ENCODE measurements at regions not wholly inside any gene's neighbourhood (a gene's known extent, or its start where the extent isn't known, plus 50 kb on each side); places are given as distances from the start of the nearest gene placed in this dataset.

DNA sequence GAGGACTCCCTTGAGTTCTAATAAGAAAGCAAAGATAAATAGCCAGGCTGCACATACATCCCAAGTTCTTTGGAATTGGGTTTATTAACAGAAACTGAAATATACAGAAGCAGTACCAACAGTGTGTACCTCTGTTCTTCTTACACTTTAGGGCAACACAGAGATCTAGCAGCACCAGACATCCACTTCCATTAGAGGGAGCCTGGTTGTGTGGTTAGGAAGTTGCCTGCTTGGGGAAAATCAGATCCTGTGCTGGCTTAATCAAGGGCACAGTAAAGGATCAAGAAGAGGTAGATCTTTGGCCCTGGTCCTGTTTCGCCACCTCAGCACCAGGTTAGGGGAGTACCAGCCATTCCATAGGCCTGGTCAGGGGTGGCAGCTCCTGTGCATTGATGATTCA lies 231.1 kb upstream of the ARHGAP24 start:
- no peak overlapping the region for H3K9ac ChIP-seq (ENCODE audit: extremely low read depth, insufficient read length, low read length)
- Mint-ChIP-seq H3K4me1 (no peaks in the 10 kb centered on the region), H3K27ac (no peak overlapping the region), H3K9me3 (peaks cover 2 to 6% of the 10 kb centered on the region in 2 experiments; a peak in 2 of 5 replicates), H3K4me3 (no peak overlapping the region), H3K36me3 (ENCODE audit: insufficient read depth in 1 of 3, low read depth in 3 of 3) (no peaks in the 10 kb centered on the region), H3K27me3 (ENCODE audit: low read depth) (no peaks in the 10 kb centered on the region)
- H3K27me3 ChIP-seq (ENCODE audit: insufficient read depth, low read length), result no peaks in the 10 kb centered on the region
- no peak overlapping the region for H2AFZ ChIP-seq (ENCODE audit: low read length)
- H2AK5ac ChIP-seq (ENCODE audit: insufficient read length, low read length), result no peak overlapping the region
- H3K79me1 ChIP-seq (ENCODE audit: insufficient read depth, low read depth, low read length, poor library complexity, severe bottlenecking), result no peaks in the 10 kb centered on the region
- no peak overlapping the region for H2BK15ac ChIP-seq (ENCODE audit: low read depth, low read length)
- no peak overlapping the region for H4K8ac ChIP-seq (replicated peaks; ENCODE audit: insufficient read length, low read depth, low read length)
- H4K20me1 ChIP-seq (ENCODE audit: control insufficient read depth, insufficient read depth, insufficient read length), result no peaks in the 10 kb centered on the region
- H3K56ac ChIP-seq (ENCODE audit: insufficient read length, low read depth, low read length), result no peak overlapping the region
- H2BK5ac ChIP-seq (ENCODE audit: insufficient read length, low read length), result no peak overlapping the region
- H3K18ac ChIP-seq (ENCODE audit: insufficient read length, low read depth, low read length), result no peak overlapping the region
- H3K9me3 ChIP-seq (ENCODE audit: control insufficient read depth, low read depth, low read length), result no peaks in the 10 kb centered on the region
- no CpG with 5 or more reads among the region's 1 CpG for WGBS (ENCODE audit: extremely low coverage, insufficient read length, low lambda C conversion rate)
- H4K91ac ChIP-seq (ENCODE audit: insufficient read length, low read depth, low read length), result no peak overlapping the region
- H3K23ac ChIP-seq (ENCODE audit: insufficient read length, low read depth, low read length), result no peak overlapping the region
- no peaks in the 10 kb centered on the region for H3K79me2 ChIP-seq (ENCODE audit: insufficient read depth, low read length)
- H3K4ac ChIP-seq (ENCODE audit: low read depth, low read length), result no peak overlapping the region
- no peak overlapping the region for H3K27ac ChIP-seq (ENCODE audit: insufficient read length, low read depth, low read length)
- H3K14ac ChIP-seq (ENCODE audit: insufficient read depth, low read length), result no peak overlapping the region
- H4K5ac ChIP-seq (ENCODE audit: insufficient read length, low read depth, low read length), result no peak overlapping the region
- H3K23me2 ChIP-seq (ENCODE audit: insufficient read length, low read depth, low read length, poor library complexity, severe bottlenecking), result no peaks in the 10 kb centered on the region
- H2BK12ac ChIP-seq (ENCODE audit: insufficient read length, low read depth, low read length), result no peak overlapping the region
- no peak overlapping the region for H3T11ph ChIP-seq (ENCODE audit: low read length)
- peak; percentile 29 for DNase-seq
- no peaks in the 10 kb centered on the region for H3K4me1 ChIP-seq (ENCODE audit: insufficient read depth, low read length)
- H2BK120ac ChIP-seq (ENCODE audit: low read depth, low read length, poor library complexity, severe bottlenecking), result no peak overlapping the region
- H2BK20ac ChIP-seq (ENCODE audit: low read depth, low read length, poor library complexity, severe bottlenecking), result no peak overlapping the region
- no peak overlapping the region for H3K4me2 ChIP-seq (ENCODE audit: insufficient read depth, insufficient read length, low read length)
- peak; percentile 46 for TF ChIP-seq CTCF (conservative IDR thresholded peaks at IDR 0.05)

All from H9 (cell line).